ENCODE measurements at regions not wholly inside any gene's neighbourhood (a gene's known extent, or its start where the extent isn't known, plus 50 kb on each side); places are given as distances from the start of the nearest gene placed in this dataset.

GRCh38 chr18:43501099-43501498, 223.8 kb upstream of the SYT4 start:
- no peaks in the 10 kb centered on the region for H3K36me3 ChIP-seq (ENCODE audit: control insufficient read depth, insufficient read depth, low read length)
- H3K27me3 ChIP-seq (replicated peaks; ENCODE audit: control insufficient read depth, insufficient read depth, low read length): no peaks in the 10 kb centered on the region
- DNase-seq (ENCODE audit: extremely low read depth, insufficient read length): no peak
- H3K4me3 ChIP-seq (replicated peaks; ENCODE audit: low read depth, low read length): no peak overlapping the region
- no peak for TF ChIP-seq CTCF (IDR thresholded peaks at IDR 0.05; ENCODE audit: insufficient read depth, low read length, poor library complexity, severe bottlenecking)

GRCh38 chr18:43506935-43507334, 229.6 kb upstream of the SYT4 start:
- no peak for DNase-seq (ENCODE audit: extremely low read depth, insufficient read length)
- no peak overlapping the region for H3K4me3 ChIP-seq (replicated peaks; ENCODE audit: low read depth, low read length)
- H3K27me3 ChIP-seq (replicated peaks; ENCODE audit: control insufficient read depth, insufficient read depth, low read length): no peaks in the 10 kb centered on the region
- TF ChIP-seq CTCF (IDR thresholded peaks at IDR 0.05; ENCODE audit: insufficient read depth, low read length, poor library complexity, severe bottlenecking): no peak
- no peaks in the 10 kb centered on the region for H3K36me3 ChIP-seq (ENCODE audit: control insufficient read depth, insufficient read depth, low read length)

GRCh38 chr18:43507842-43508481, 230.7 kb upstream of the SYT4 start:
- Histone ChIP-seq H3K27me3 (replicated peaks; ENCODE audit: control insufficient read depth, insufficient read depth, low read length) (no peaks in the 10 kb centered on the region), H3K4me3 (replicated peaks; ENCODE audit: low read depth, low read length) (no peak overlapping the region), H3K36me3 (ENCODE audit: control insufficient read depth, insufficient read depth, low read length) (no peaks in the 10 kb centered on the region)
- no peak for DNase-seq (ENCODE audit: extremely low read depth, insufficient read length)
- TF ChIP-seq CTCF (IDR thresholded peaks at IDR 0.05; ENCODE audit: insufficient read depth, low read length, poor library complexity, severe bottlenecking): no peak

GRCh38 chr18:43514747-43515146, 237.5 kb upstream of the SYT4 start:
- no peaks in the 10 kb centered on the region for H3K27me3 ChIP-seq (replicated peaks; ENCODE audit: control insufficient read depth, insufficient read depth, low read length)
- TF ChIP-seq CTCF (IDR thresholded peaks at IDR 0.05; ENCODE audit: insufficient read depth, low read length, poor library complexity, severe bottlenecking): no peak
- no peak overlapping the region for H3K4me3 ChIP-seq (replicated peaks; ENCODE audit: low read depth, low read length)
- no peak for DNase-seq (ENCODE audit: extremely low read depth, insufficient read length)
- no peaks in the 10 kb centered on the region for H3K36me3 ChIP-seq (ENCODE audit: control insufficient read depth, insufficient read depth, low read length)

GRCh38 chr18:43515481-43515880, 238.2 kb upstream of the SYT4 start:
- no peak for DNase-seq (ENCODE audit: extremely low read depth, insufficient read length)
- H3K36me3 ChIP-seq (ENCODE audit: control insufficient read depth, insufficient read depth, low read length): no peaks in the 10 kb centered on the region
- no peak overlapping the region for H3K4me3 ChIP-seq (replicated peaks; ENCODE audit: low read depth, low read length)
- H3K27me3 ChIP-seq (replicated peaks; ENCODE audit: control insufficient read depth, insufficient read depth, low read length): no peaks in the 10 kb centered on the region
- TF ChIP-seq CTCF (IDR thresholded peaks at IDR 0.05; ENCODE audit: insufficient read depth, low read length, poor library complexity, severe bottlenecking): no peak

- no peak for DNase-seq (ENCODE audit: extremely low read depth, insufficient read length)
Measured at GRCh38 chr18:43524260-43524659, 247.0 kb upstream of the SYT4 start.

More at GRCh38 chr18:43524260-43524659, 247.0 kb upstream of the SYT4 start:
- no peaks in the 10 kb centered on the region for H3K27me3 ChIP-seq (replicated peaks; ENCODE audit: control insufficient read depth, insufficient read depth, low read length)
- H3K36me3 ChIP-seq (ENCODE audit: control insufficient read depth, insufficient read depth, low read length): no peaks in the 10 kb centered on the region
- no peak for TF ChIP-seq CTCF (IDR thresholded peaks at IDR 0.05; ENCODE audit: insufficient read depth, low read length, poor library complexity, severe bottlenecking)
- H3K4me3 ChIP-seq (replicated peaks; ENCODE audit: low read depth, low read length): no peak overlapping the region

Measured in GM06990 (cell line).